IMR-90 (cell line): ENCODE measurements at regions not wholly inside any gene's neighbourhood (a gene's known extent, or its start where the extent isn't known, plus 50 kb on each side); places are given as distances from the start of the nearest gene placed in this dataset.

Experiments
- ATAC-seq: fragments of 200-7000 bp; cut with Tn5 transposase; 2 replicates; pipeline ENCODE4 v1.9.1; 2020; ENCODE audit warnings: low read depth, mild to moderate bottlenecking, moderate library complexity
- BruUV-seq: library from RNA; stranded (reverse); fragments of 400-500 nt; replicated peaks from 2 replicates; lab custom pipeline; 2021; lab: Mats Ljungman, UMichigan
- CTCF ChIA-PET: fragments of 300-600 bp; formaldehyde crosslinking; extraction: SDS; loops from one replicate; lab custom pipeline; 2021; ENCODE audit warnings: antibody characterized with exemption; lab: Yijun Ruan, JAX
- POLR2A ChIA-PET: fragments of 300-600 bp; sonication (Branson Sonifier 250); formaldehyde crosslinking; loops from one replicate; lab custom pipeline; 2022; ENCODE audit warnings: antibody characterized with exemption; ENCODE audit not compliant: unreplicated experiment; lab: Charles Lee
- DNase-seq: peaks from one replicate; pipeline ENCODE4 v3.0.0; 2013
- H2AFZ ChIP-seq: replicated peaks from 2 replicates; pipeline ENCODE3; 2013; ENCODE audit warnings: low read length, mild to moderate bottlenecking; ENCODE audit not compliant: poor library complexity
- H2AK5ac ChIP-seq: 2 replicates; pipeline ENCODE4 v1.6.1; 2013; ENCODE audit warnings: low read depth, low read length, inconsistent platforms
- H2AK9ac ChIP-seq: replicated peaks from 2 replicates; pipeline ENCODE3; 2013; ENCODE audit warnings: mild to moderate bottlenecking, low read depth, low read length, moderate library complexity; ENCODE audit not compliant: poor library complexity
- H2BK120ac ChIP-seq: 2 replicates; pipeline ENCODE4 v1.6.1; 2013; ENCODE audit warnings: low read depth, low read length, inconsistent platforms
- H2BK15ac ChIP-seq: 3 replicates; pipeline ENCODE4 v1.6.1; 2013; ENCODE audit warnings: low read depth, low read length, inconsistent platforms
- H2BK20ac ChIP-seq: 2 replicates; pipeline ENCODE4 v1.6.1; 2013; ENCODE audit warnings: low read depth, mild to moderate bottlenecking, inconsistent platforms, low read length, moderate library complexity
- H2BK5ac ChIP-seq: 2 replicates; pipeline ENCODE4 v1.6.1; 2013; ENCODE audit warnings: mild to moderate bottlenecking, low read depth, low read length, inconsistent platforms; ENCODE audit not compliant: poor library complexity, severe bottlenecking
- H3K14ac ChIP-seq: replicated peaks from 2 replicates; pipeline ENCODE4 v1.6.1; 2013; ENCODE audit warnings: low read depth, low read length, inconsistent platforms
- H3K18ac ChIP-seq: 2 replicates; pipeline ENCODE4 v1.6.1; 2013; ENCODE audit warnings: low read depth, low read length, control low read depth
- H3K23ac ChIP-seq: 2 replicates; pipeline ENCODE4 v1.6.1; 2013; ENCODE audit warnings: low read depth, low read length, inconsistent platforms
- H3K27ac ChIP-seq: 2 replicates; pipeline ENCODE4 v1.5.1; 2013; ENCODE audit warnings: mild to moderate bottlenecking, control low read depth, low read length; ENCODE audit not compliant: insufficient read depth
- H3K27me3 ChIP-seq: 2 replicates; pipeline ENCODE4 v1.6.1; 2013; ENCODE audit warnings: low read length; ENCODE audit not compliant: control insufficient read depth, insufficient read depth
- H3K36me3 ChIP-seq: 2 replicates; pipeline ENCODE4 v1.6.1; 2013; ENCODE audit warnings: low read length, mixed read lengths; ENCODE audit not compliant: control insufficient read depth, insufficient read depth
- H3K4ac ChIP-seq: 2 replicates; pipeline ENCODE4 v1.6.1; 2013; ENCODE audit warnings: low read depth, low read length, inconsistent platforms
- H3K4me1 ChIP-seq: 2 replicates; pipeline ENCODE4 v1.6.1; 2013; ENCODE audit warnings: low read length, mixed read lengths; ENCODE audit not compliant: control insufficient read depth, insufficient read depth
- H3K4me2 ChIP-seq: 2 replicates; pipeline ENCODE4 v1.6.1; 2013; ENCODE audit warnings: low read depth, mild to moderate bottlenecking, control low read depth, low read length, moderate library complexity
- H3K4me3 ChIP-seq: 2 replicates; pipeline ENCODE4 v1.5.1; 2013; ENCODE audit warnings: low read depth, mild to moderate bottlenecking, control low read depth, low read length, moderate library complexity; ENCODE audit not compliant: insufficient read depth
- H3K56ac ChIP-seq: 2 replicates; pipeline ENCODE4 v1.6.1; 2013; ENCODE audit warnings: low read length, inconsistent platforms; ENCODE audit not compliant: insufficient read depth; ENCODE audit errors: extremely low read depth
- H3K79me1 ChIP-seq, 2 experiments: 2 replicates each; pipeline ENCODE4 v1.6.1; 2013; ENCODE audit warnings: low read length in 2 of 2, inconsistent platforms in 1 of 2, low read depth in 1 of 2
- H3K9ac ChIP-seq: 2 replicates; pipeline ENCODE4 v1.6.1; 2013; ENCODE audit warnings: low read depth, low read length, control low read depth
- H3K9me1 ChIP-seq: 2 replicates; pipeline ENCODE4 v1.6.1; 2013; ENCODE audit warnings: low read length, inconsistent platforms; ENCODE audit not compliant: insufficient read depth
- H3K9me3 ChIP-seq: 2 replicates; pipeline ENCODE4 v1.6.1; 2013; ENCODE audit warnings: low read length; ENCODE audit not compliant: control insufficient read depth, insufficient read depth
- H4K20me1 ChIP-seq: 2 replicates; pipeline ENCODE4 v1.6.1; 2013; ENCODE audit warnings: low read length, inconsistent platforms; ENCODE audit not compliant: insufficient read depth
- H4K5ac ChIP-seq: 2 replicates; pipeline ENCODE4 v1.6.1; 2013; ENCODE audit warnings: mild to moderate bottlenecking, low read depth, low read length, control low read depth
- H4K8ac ChIP-seq, 2 experiments: 2 replicates each; pipeline ENCODE4 v1.6.1; 2013; ENCODE audit warnings: low read depth in 2 of 2, low read length in 2 of 2, control low read depth in 1 of 2, inconsistent platforms in 1 of 2
- H4K91ac ChIP-seq: 2 replicates; pipeline ENCODE4 v1.6.1; 2013; ENCODE audit warnings: low read depth, low read length, inconsistent platforms; ENCODE audit not compliant: insufficient read depth
- CHD1 ChIP-seq: IDR thresholded peaks from 2 replicates; pipeline ENCODE4 v1.6.1; 2012; ENCODE audit warnings: low read depth, low read length, improper control_type of control experiment
- MAFK ChIP-seq: IDR thresholded peaks from 2 replicates; pipeline ENCODE4 v1.6.1; 2012; ENCODE audit warnings: low read depth, low read length, improper control_type of control experiment
- NFE2L2 ChIP-seq: fragments of 150-350 bp; IDR thresholded peaks from 2 replicates; pipeline ENCODE4 v1.6.1; 2016; ENCODE audit warnings: low read depth, mild to moderate bottlenecking, low read length
- RCOR1 ChIP-seq: IDR thresholded peaks from 2 replicates; pipeline ENCODE4 v1.6.1; 2012; ENCODE audit warnings: mild to moderate bottlenecking, low read length, improper control_type of control experiment; ENCODE audit not compliant: insufficient replicate concordance
- SMC3 ChIP-seq: fragments of 150-350 bp; IDR thresholded peaks from 2 replicates; pipeline ENCODE4 v1.6.1; 2016; ENCODE audit warnings: low read depth, mild to moderate bottlenecking, antibody characterized with exemption, low read length, moderate library complexity
- USF2 ChIP-seq: fragments of 150-350 bp; IDR thresholded peaks from 2 replicates; pipeline ENCODE4 v1.6.1; 2017; ENCODE audit warnings: mild to moderate bottlenecking, antibody characterized with exemption, low read length, low read depth
- WGBS, 2 experiments: methylation state at CpG; one replicate each; pipeline versions ENCODE4 v1.1.5 to v1.1.7; 2013; ENCODE audit warnings: missing lambda C conversion rate in 2 of 2; ENCODE audit not compliant: insufficient read length in 1 of 2; ENCODE audit errors: extremely low coverage in 2 of 2; 5-methylcytosine and 5-hydroxymethylcytosine counted together
- dilution Hi-C: fragments of 300-500 bp; cut with HindIII; formaldehyde crosslinking; loops from one replicate; pipeline ENCODE4 v1.14.3; 2018; ENCODE audit warnings: low sequenced_read_pairs; ENCODE audit not compliant: unreplicated experiment
- in situ Hi-C: fragments of 300-500 bp; cut with MboI; formaldehyde crosslinking; loops from 3 replicates; pipeline ENCODE4 v1.14.3; 2019; ENCODE audit warnings: low sequenced_read_pairs, inconsistent platforms, mixed read lengths
- intact Hi-C: fragments of 100-400 bp; cut with micrococcal nuclease; formaldehyde crosslinking; loops from 2 replicates; pipeline ENCODE4 v1.10.0; 2022

GRCh38 chr16:79668502-79668901, 68.0 kb upstream of the MAF start:
- Histone ChIP-seq H3K27me3 (no peaks in the 10 kb centered on the region), H2AK5ac (no peak overlapping the region), H3K56ac (no peak overlapping the region), H2BK20ac (no peak overlapping the region), H2AFZ (no peak overlapping the region), H3K36me3 (no peaks in the 10 kb centered on the region), H2BK15ac (no peak overlapping the region), H4K5ac (no peak overlapping the region), H3K4me2 (no peak overlapping the region), H4K20me1 (no peaks in the 10 kb centered on the region), H3K4me1 (no peaks in the 10 kb centered on the region), H3K27ac (no peak overlapping the region), H3K9me3 (peaks cover 7% of the 10 kb centered on the region), H4K91ac (no peak overlapping the region), H3K9ac (no peak overlapping the region), H3K14ac (no peak overlapping the region), H3K9me1 (no peaks in the 10 kb centered on the region), H2BK120ac (no peak overlapping the region), H2BK5ac (no peak overlapping the region), H2AK9ac (no peak overlapping the region), H3K4ac (no peak overlapping the region), H4K8ac (no peak overlapping the region), H3K18ac (no peak overlapping the region), H3K4me3 (no peak overlapping the region), H3K23ac (no peak overlapping the region), H3K79me1 (no peaks in the 10 kb centered on the region)
- dilution Hi-C loops = no loop called here
- in situ Hi-C loops = no loop called here
- CTCF ChIA-PET = no interaction called here
- WGBS, 2 experiments = no CpG with 5 or more reads among the region's 4 CpGs
- intact Hi-C loops = no loop called here
- ATAC-seq = no peak
- no peak for DNase-seq
- TF ChIP-seq RCOR1 (no peak), SMC3 (no peak), NFE2L2 (no peak), MAFK (no peak), CHD1 (no peak), USF2 (no peak)
- POLR2A ChIA-PET = no interaction called here
- no TSS peak for BruUV-seq
